ENCODE measurements at regions not wholly inside any gene's neighbourhood (a gene's known extent, or its start where the extent isn't known, plus 50 kb on each side); places are given as distances from the start of the nearest gene placed in this dataset.
"Not testable (repeated sequence)": the region's sequence is repeated elsewhere in the genome, so short reads cannot be mapped to it uniquely, and the experiment has no call there.

DNA sequence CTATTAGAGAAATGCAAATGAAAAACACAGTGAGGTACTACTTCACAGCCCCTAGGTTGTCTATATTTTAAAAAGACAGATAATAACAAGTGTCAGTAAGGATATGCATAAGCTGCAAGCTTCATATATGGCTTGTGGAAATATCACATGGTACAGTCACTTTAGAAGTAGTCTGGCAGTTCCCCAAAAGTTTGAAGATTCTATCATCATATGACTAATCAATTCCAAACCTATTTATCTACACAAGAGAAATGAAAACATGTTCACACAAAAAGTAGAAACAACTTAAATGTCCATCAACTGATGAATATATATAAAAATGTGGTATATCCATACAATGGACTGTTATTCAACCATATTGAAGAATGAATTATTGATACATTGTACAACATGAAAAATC lies 185.8 kb upstream of the STK26 start:
- Histone ChIP-seq H3K27me3 (ENCODE audit: control insufficient read depth, insufficient read depth, low read length) (peaks cover 3% of the 10 kb centered on the region), H3K4me3 (ENCODE audit: low read length) (no peak overlapping the region), H3K9ac (ENCODE audit: low read depth, low read length) (no peak overlapping the region), H3K4me1 (ENCODE audit: control insufficient read depth, insufficient read depth, low read length) (no peaks in the 10 kb centered on the region), H3K4me2 (ENCODE audit: low read length) (no peak overlapping the region), H3K9me3 (replicated peaks; ENCODE audit: low read length) (no peaks in the 10 kb centered on the region), H3K36me3 (ENCODE audit: insufficient read depth, low read length) (no peaks in the 10 kb centered on the region)

DNA sequence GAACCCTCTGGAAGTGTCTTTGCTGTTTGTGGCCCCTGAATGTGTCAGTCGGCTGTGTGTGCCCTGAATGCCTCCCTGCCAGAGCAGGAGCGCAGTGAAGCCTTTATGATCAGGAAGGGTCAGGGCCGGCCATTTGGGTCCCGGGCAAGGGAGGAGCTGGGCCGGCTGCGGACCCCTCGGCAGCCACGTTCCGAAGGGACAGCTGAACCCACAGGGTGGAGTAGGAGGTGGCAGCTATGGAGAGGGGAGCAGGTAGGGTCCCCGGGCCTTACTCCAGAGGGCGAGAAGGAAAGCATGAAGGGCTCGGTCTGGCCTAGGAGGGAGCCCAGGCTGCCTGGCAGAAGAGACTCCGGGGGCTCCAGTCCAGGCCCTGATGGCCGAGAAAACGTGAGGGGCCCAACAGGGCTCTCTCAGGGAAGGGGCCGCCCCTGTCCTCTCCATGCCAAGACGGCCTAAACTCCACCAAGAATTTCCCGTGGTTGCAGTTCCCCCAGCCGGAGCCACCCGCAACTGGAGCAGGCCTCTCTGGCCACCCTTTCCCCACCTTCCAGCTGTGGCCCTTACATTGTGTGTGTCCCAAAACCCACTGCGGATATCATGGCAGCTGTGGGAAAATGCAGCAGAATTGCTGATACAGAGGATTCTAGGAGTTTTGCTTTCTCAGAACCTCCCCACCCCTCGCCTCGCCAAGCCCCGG lies 182.2 kb upstream of the STK26 start:
- Histone ChIP-seq H3K27me3 (ENCODE audit: control insufficient read depth, insufficient read depth, low read length) (peaks cover 23% of the 10 kb centered on the region), H3K36me3 (ENCODE audit: insufficient read depth, low read length) (no peaks in the 10 kb centered on the region), H3K9me3 (replicated peaks; ENCODE audit: low read length) (no peaks in the 10 kb centered on the region), H3K4me1 (ENCODE audit: control insufficient read depth, insufficient read depth, low read length) (no peaks in the 10 kb centered on the region), H3K9ac (ENCODE audit: low read depth, low read length) (no peak overlapping the region), H3K4me2 (ENCODE audit: low read length) (peak overlapping the region; percentile 47), H3K4me3 (ENCODE audit: low read length) (no peak overlapping the region)

DNA sequence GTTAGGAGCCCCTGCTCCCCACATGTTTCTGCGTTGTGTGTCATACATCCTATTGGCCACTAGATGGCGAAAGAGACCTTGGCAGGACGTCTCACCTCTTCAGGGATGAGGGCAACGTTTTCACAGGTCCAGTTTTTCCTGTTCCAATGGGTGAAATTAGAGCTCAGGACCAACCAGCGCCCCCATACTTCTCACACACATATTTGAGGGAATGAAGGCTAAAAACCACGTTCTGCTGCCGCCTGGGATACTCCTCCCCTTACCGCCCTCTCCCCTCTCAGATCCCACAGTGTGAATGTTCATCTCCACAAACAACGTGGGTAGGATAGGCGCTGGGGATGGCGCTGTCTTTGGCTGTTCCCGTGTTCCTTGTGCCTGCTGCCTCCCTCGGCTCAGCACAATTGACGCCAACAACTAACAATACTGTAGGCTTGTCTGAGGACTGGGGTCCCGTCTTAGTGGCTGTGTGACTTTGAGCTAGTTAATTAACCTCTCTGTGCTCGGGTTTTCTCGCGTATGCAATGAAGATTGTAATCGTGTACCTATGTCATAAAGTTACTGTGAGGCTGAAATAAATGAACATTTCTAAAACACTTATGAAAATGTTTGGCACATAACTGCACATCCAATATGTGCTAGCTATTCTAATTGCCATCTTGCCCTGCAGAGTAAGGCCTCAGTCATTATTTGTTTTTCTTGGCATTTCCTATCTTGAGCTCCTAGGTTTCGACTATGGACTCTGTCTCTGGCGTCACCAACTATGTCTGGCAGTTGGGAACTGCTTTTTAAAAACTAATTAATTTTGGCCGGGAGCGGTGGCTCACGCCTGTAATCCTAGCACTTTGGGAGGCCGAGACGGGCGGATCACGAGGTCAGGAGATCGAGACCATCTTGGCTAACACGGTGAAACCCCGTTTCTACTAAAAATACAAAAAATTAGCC lies 181.3 kb upstream of the STK26 start:
- Histone ChIP-seq H3K9ac (ENCODE audit: low read depth, low read length) (no peak overlapping the region), H3K4me3 (ENCODE audit: low read length) (no peak overlapping the region), H3K4me1 (ENCODE audit: control insufficient read depth, insufficient read depth, low read length) (no peaks in the 10 kb centered on the region), H3K9me3 (replicated peaks; ENCODE audit: low read length) (no peaks in the 10 kb centered on the region), H3K4me2 (ENCODE audit: low read length) (peak overlapping the region; percentile 52), H3K36me3 (ENCODE audit: insufficient read depth, low read length) (no peaks in the 10 kb centered on the region), H3K27me3 (ENCODE audit: control insufficient read depth, insufficient read depth, low read length) (peaks cover 25% of the 10 kb centered on the region)

DNA sequence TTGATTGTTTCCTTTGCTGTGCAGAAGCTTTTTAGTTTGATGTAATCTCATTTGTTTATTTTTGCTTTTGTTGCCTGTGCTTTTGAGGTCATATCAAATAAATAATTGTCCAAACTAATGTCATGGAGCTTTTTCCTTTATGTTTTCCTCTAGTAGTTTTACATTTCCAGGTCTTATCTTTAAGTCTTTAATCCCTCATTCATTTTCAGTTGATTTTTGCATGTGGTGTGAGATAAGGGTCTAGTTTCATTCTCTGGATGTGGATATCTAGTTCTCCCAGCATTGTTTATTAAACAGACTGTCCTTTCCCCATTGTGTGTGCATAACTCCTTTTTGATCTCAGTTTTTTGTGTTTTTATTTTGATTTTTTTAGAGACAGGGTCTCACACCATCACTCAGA lies 179.1 kb upstream of the STK26 start:
- Histone ChIP-seq H3K36me3 (ENCODE audit: insufficient read depth, low read length) (no peaks in the 10 kb centered on the region), H3K4me1 (ENCODE audit: control insufficient read depth, insufficient read depth, low read length) (no peaks in the 10 kb centered on the region), H3K4me3 (ENCODE audit: low read length) (no peak overlapping the region), H3K9me3 (replicated peaks; ENCODE audit: low read length) (no peaks in the 10 kb centered on the region), H3K27me3 (ENCODE audit: control insufficient read depth, insufficient read depth, low read length) (peaks cover 22% of the 10 kb centered on the region), H3K9ac (ENCODE audit: low read depth, low read length) (no peak overlapping the region), H3K4me2 (ENCODE audit: low read length) (no peak overlapping the region)

DNA sequence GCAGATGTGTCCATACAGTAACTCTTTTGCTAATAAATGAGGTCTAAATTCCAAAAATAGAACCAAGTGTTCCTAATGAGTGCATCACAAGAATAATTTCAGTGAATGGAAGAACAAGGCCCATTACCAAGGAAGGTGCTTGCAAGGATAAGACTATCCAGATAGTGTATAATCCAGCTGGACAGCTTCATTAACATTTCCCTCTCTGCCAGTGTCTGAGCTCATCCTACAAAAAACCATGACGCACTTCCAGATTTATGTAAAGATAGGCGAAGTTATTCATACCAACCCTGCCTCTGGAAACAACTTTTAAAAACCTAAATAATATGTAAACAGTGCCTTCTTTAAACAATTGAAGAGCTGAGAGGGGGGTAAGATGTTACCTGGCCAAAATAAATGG lies 177.9 kb upstream of the STK26 start:
- Histone ChIP-seq H3K4me1 (ENCODE audit: control insufficient read depth, insufficient read depth, low read length) (no peaks in the 10 kb centered on the region), H3K4me2 (ENCODE audit: low read length) (no peak overlapping the region), H3K4me3 (ENCODE audit: low read length) (no peak overlapping the region), H3K9ac (ENCODE audit: low read depth, low read length) (no peak overlapping the region), H3K36me3 (ENCODE audit: insufficient read depth, low read length) (no peaks in the 10 kb centered on the region), H3K27me3 (ENCODE audit: control insufficient read depth, insufficient read depth, low read length) (peaks cover 22% of the 10 kb centered on the region), H3K9me3 (replicated peaks; ENCODE audit: low read length) (no peaks in the 10 kb centered on the region)

DNA sequence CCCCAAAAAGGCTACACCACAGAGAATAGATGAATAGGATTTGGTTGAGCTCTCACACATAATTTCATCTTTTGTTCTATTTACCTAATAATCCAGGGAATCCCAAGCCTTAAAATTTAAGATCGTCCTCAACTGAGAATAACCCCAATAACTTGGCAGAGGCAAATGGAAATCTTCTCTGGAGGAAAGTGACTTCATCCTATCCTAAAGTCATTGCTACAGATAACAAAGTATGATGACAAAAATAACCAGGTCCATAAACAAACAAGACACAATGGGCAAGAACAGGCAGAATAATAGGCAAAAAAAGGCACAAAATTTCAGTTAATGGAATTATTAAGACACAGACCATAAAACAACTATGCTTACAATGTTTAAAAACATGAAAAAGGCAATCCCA lies 177.3 kb upstream of the STK26 start:
- Histone ChIP-seq H3K4me3 (ENCODE audit: low read length) (no peak overlapping the region), H3K9ac (ENCODE audit: low read depth, low read length) (no peak overlapping the region), H3K27me3 (ENCODE audit: control insufficient read depth, insufficient read depth, low read length) (peaks cover 22% of the 10 kb centered on the region), H3K4me1 (ENCODE audit: control insufficient read depth, insufficient read depth, low read length) (no peaks in the 10 kb centered on the region), H3K36me3 (ENCODE audit: insufficient read depth, low read length) (no peaks in the 10 kb centered on the region), H3K9me3 (replicated peaks; ENCODE audit: low read length) (no peaks in the 10 kb centered on the region), H3K4me2 (ENCODE audit: low read length) (no peak overlapping the region)

DNA sequence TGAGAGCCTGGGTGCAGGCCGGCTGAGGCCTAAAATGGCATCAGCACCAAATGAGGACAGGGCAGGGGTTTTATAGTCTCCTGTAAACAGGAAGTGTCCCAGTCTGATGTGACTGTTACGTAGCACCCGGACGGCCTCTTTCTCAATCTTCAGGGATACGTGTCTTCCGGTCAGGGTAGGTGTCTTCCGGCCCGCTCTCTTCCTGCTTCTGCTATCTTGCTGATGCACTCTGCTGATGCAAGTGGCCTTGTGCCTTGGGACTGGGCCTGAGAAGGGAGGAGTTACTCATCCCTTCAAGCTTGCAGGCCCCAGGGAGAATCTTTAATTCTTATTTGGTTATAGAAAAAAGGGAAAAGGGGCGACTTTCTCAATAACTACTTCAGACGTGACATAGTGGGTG lies 172.1 kb upstream of the STK26 start:
- H3K4me2 ChIP-seq (ENCODE audit: low read length); H3K9me3 ChIP-seq (replicated peaks; ENCODE audit: low read length); H3K9ac ChIP-seq (ENCODE audit: low read depth, low read length); H3K4me1 ChIP-seq (ENCODE audit: control insufficient read depth, insufficient read depth, low read length); H3K36me3 ChIP-seq (ENCODE audit: insufficient read depth, low read length); H3K4me3 ChIP-seq (ENCODE audit: low read length): not testable (repeated sequence)
- H3K27me3 ChIP-seq (ENCODE audit: control insufficient read depth, insufficient read depth, low read length): peaks cover 18% of the 10 kb centered on the region

DNA sequence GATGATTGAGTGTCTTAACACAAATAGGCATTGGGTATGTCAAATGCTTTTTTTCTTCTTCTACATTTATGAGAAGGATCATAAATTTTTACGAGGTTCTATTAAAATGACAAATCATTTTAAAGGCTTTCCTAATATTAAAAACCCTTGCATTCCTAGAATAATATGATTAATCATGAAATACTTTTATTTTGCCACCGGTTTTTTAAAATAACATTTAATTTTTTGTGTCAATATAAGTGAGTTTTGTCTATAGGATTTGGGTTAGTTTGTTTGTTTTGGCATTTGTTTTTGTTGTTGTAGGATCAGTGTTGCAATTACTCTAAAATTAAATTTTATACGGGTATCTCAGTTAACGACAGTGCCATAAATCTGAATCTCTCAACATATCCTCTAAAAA lies 169.7 kb upstream of the STK26 start:
- no peak overlapping the region for H3K4me2 ChIP-seq (ENCODE audit: low read length)
- H3K4me3 ChIP-seq (ENCODE audit: low read length): no peak overlapping the region
- no peaks in the 10 kb centered on the region for H3K9me3 ChIP-seq (replicated peaks; ENCODE audit: low read length)
- H3K4me1 ChIP-seq (ENCODE audit: control insufficient read depth, insufficient read depth, low read length): no peaks in the 10 kb centered on the region
- H3K9ac ChIP-seq (ENCODE audit: low read depth, low read length): no peak overlapping the region
- no peaks in the 10 kb centered on the region for H3K36me3 ChIP-seq (ENCODE audit: insufficient read depth, low read length)
- H3K27me3 ChIP-seq (ENCODE audit: control insufficient read depth, insufficient read depth, low read length): peaks cover 16% of the 10 kb centered on the region

DNA sequence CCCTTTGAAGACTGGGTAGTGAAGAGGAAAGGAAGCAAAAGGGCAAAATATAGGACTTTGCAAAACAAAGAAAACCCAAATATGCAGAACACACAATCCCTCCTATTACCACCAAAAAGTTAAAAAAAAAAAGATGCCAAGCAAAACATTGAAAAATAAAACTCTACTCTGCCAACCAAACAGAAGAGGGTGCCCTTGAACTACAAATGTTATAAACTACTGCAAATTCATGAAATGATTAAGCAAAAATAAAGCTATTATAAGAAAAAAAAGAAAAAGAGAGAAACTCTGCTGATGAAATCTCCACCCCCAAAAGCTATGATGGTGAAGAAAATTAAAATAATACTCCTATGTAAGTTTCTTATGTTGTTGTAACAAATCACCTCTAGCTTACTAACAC lies 168.5 kb upstream of the STK26 start:
- H3K4me3 ChIP-seq (ENCODE audit: low read length): no peak overlapping the region

DNA sequence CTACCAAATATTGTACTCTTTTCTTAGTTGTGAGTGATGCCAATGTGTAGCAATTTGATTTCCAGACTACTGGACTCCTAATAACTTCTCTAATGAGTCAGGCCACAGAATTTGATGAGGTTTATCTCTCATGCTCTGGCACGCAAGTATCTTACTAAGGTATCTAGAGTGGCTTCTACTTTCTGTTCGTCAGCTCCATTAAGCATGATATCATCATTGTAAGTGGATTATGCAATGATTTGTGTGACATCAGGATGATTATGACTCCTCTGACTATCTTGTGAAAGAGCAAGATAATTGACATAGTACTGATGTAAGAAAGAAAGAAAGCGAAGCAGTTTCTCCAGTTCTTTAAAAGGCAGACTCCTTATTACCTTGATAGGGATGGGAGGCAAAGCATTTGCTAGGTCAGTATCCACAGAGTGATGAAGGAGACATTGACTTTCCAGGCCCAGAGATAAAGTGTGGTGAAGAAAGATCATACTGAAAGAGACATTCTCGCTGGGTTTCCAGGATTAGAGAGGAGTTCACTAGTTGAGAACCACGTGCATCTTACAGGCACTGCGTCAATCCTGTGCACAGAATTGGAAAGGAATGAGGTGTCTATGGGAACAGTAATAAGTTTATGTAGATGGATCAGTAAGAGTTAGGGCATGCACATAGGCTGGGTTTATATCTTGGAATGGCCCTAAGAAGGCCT lies 161.9 kb upstream of the STK26 start:
- Histone ChIP-seq H3K4me2 (ENCODE audit: low read length) (no peak overlapping the region), H3K4me3 (ENCODE audit: low read length) (no peak overlapping the region), H3K4me1 (ENCODE audit: control insufficient read depth, insufficient read depth, low read length) (no peaks in the 10 kb centered on the region), H3K36me3 (ENCODE audit: insufficient read depth, low read length) (no peaks in the 10 kb centered on the region), H3K9ac (ENCODE audit: low read depth, low read length) (no peak overlapping the region), H3K9me3 (replicated peaks; ENCODE audit: low read length) (no peaks in the 10 kb centered on the region), H3K27me3 (ENCODE audit: control insufficient read depth, insufficient read depth, low read length) (peaks cover 31% of the 10 kb centered on the region)

More for the DNA sequence above, 168.5 kb upstream of the STK26 start:
- H3K27me3 ChIP-seq (ENCODE audit: control insufficient read depth, insufficient read depth, low read length): peaks cover 16% of the 10 kb centered on the region
- H3K36me3 ChIP-seq (ENCODE audit: insufficient read depth, low read length): no peaks in the 10 kb centered on the region
- H3K9ac ChIP-seq (ENCODE audit: low read depth, low read length): no peak overlapping the region
- H3K4me2 ChIP-seq (ENCODE audit: low read length): no peak overlapping the region
- H3K4me1 ChIP-seq (ENCODE audit: control insufficient read depth, insufficient read depth, low read length): no peaks in the 10 kb centered on the region
- H3K9me3 ChIP-seq (replicated peaks; ENCODE audit: low read length): no peaks in the 10 kb centered on the region

DNA sequence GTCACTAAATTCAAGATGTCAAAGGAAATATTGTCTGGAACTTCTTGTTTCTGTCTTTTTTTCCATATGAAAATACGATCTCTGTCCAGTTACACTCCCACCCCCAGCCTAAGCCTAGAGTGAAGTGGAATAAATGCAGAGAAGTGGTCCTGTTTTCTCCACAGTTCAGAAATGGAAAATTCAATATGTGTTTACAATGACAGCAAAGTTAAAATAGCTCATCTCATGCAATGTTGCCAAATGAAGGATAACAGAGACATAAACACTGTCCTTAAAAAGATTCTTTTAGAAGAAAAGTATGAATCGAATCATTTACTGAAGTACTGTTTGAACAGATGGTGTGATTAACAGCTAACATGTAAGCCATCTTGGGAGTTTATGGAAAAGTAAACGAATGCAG lies 160.8 kb upstream of the STK26 start:
- H3K27me3 ChIP-seq (ENCODE audit: control insufficient read depth, insufficient read depth, low read length): peaks cover 33% of the 10 kb centered on the region
- no peaks in the 10 kb centered on the region for H3K36me3 ChIP-seq (ENCODE audit: insufficient read depth, low read length)
- H3K4me1 ChIP-seq (ENCODE audit: control insufficient read depth, insufficient read depth, low read length): no peaks in the 10 kb centered on the region
- H3K9me3 ChIP-seq (replicated peaks; ENCODE audit: low read length): no peaks in the 10 kb centered on the region
- H3K9ac ChIP-seq (ENCODE audit: low read depth, low read length): no peak overlapping the region
- no peak overlapping the region for H3K4me2 ChIP-seq (ENCODE audit: low read length)
- H3K4me3 ChIP-seq (ENCODE audit: low read length): no peak overlapping the region
